Transverse colon (tissue), 4 donors: ENCODE measurements at regions not wholly inside any gene's neighbourhood (a gene's known extent, or its start where the extent isn't known, plus 50 kb on each side); places are given as distances from the start of the nearest gene placed in this dataset.

ENCODE experiments used
- POLR2AphosphoS5 ChIP-seq, 3 donors: sonication (generic); formaldehyde crosslinking; IDR thresholded peaks; one replicate each; pipeline ENCODE4 v1.6.1; 2016; ENCODE audit warnings: antibody characterized with exemption in 3 of 3
- TF ChIP-seq, protein P1 (sequence below), 5 experiments: fragments of 200-600 bp in 3 of 5; fragments of 450-650 bp in 2 of 5; sonication (generic) in 3 of 5; IDR thresholded peaks; 1 replicate in 2 of 5; 2 replicates in 3 of 5; pipeline ENCODE4 v1.5.1; 2016 to 2017; ENCODE audit warnings: antibody characterized with exemption in 5 of 5, inconsistent platforms in 3 of 5, mild to moderate bottlenecking in 2 of 5, moderate library complexity in 1 of 5

DNA sequence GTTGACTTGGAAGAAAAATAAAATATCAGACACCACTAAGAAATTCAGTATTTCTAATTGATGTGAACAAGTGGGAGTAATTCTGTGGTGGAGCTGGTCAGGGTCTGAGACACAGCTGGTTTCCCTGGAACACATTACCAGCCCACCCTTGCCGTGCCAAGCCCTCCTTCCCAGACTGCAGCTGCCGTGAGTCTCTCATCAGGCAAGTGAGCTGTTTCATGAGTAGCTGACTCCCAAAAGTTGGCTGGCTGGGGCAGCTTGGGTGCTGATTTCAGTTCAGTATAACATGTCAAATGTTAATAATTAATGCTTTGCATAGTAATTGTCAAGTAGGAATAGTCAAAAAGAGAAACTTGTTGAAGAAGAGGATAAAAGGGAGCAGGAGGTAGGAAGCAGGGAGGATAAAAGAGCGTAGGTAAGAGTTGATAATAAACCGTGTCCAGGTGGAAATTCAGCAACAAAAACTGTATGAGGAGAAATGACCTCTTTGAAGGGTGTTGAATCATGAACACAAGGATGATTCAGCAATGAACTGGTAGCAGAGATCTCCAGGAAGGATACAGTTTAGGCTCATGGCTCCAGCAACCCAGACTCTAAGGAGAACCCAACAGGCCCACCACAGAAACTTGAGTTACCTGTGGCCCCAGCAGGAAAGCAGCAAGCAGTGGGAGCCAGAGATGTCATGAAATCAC, 110.9 kb upstream of the SSTR4 start:
- TF ChIP-seq, protein P1, sequence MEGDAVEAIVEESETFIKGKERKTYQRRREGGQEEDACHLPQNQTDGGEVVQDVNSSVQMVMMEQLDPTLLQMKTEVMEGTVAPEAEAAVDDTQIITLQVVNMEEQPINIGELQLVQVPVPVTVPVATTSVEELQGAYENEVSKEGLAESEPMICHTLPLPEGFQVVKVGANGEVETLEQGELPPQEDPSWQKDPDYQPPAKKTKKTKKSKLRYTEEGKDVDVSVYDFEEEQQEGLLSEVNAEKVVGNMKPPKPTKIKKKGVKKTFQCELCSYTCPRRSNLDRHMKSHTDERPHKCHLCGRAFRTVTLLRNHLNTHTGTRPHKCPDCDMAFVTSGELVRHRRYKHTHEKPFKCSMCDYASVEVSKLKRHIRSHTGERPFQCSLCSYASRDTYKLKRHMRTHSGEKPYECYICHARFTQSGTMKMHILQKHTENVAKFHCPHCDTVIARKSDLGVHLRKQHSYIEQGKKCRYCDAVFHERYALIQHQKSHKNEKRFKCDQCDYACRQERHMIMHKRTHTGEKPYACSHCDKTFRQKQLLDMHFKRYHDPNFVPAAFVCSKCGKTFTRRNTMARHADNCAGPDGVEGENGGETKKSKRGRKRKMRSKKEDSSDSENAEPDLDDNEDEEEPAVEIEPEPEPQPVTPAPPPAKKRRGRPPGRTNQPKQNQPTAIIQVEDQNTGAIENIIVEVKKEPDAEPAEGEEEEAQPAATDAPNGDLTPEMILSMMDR (IDR thresholded peaks at IDR 0.05): no peak
- no peak for TF ChIP-seq POLR2AphosphoS5 (IDR thresholded peaks at IDR 0.05)
